IMR-90 (cell line): ENCODE measurements at regions not wholly inside any gene's neighbourhood (a gene's known extent, or its start where the extent isn't known, plus 50 kb on each side); places are given as distances from the start of the nearest gene placed in this dataset.

ENCODE experiments used
- ATAC-seq: fragments of 200-7000 bp; cut with Tn5 transposase; 2 replicates; pipeline ENCODE4 v1.9.1; 2020; ENCODE audit warnings: low read depth, mild to moderate bottlenecking, moderate library complexity
- BruUV-seq: library from RNA; stranded (reverse); fragments of 400-500 nt; replicated peaks from 2 replicates; lab custom pipeline; 2021; lab: Mats Ljungman, UMichigan
- CTCF ChIA-PET: fragments of 300-600 bp; formaldehyde crosslinking; extraction: SDS; loops from one replicate; lab custom pipeline; 2021; ENCODE audit warnings: antibody characterized with exemption; lab: Yijun Ruan, JAX
- POLR2A ChIA-PET: fragments of 300-600 bp; sonication (Branson Sonifier 250); formaldehyde crosslinking; loops from one replicate; lab custom pipeline; 2022; ENCODE audit warnings: antibody characterized with exemption; ENCODE audit not compliant: unreplicated experiment; lab: Charles Lee
- DNase-seq: peaks from one replicate; pipeline ENCODE4 v3.0.0; 2013
- H2AFZ ChIP-seq: replicated peaks from 2 replicates; pipeline ENCODE3; 2013; ENCODE audit warnings: low read length, mild to moderate bottlenecking; ENCODE audit not compliant: poor library complexity
- H2AK5ac ChIP-seq: 2 replicates; pipeline ENCODE4 v1.6.1; 2013; ENCODE audit warnings: low read depth, low read length, inconsistent platforms
- H2AK9ac ChIP-seq: replicated peaks from 2 replicates; pipeline ENCODE3; 2013; ENCODE audit warnings: mild to moderate bottlenecking, low read depth, low read length, moderate library complexity; ENCODE audit not compliant: poor library complexity
- H2BK120ac ChIP-seq: 2 replicates; pipeline ENCODE4 v1.6.1; 2013; ENCODE audit warnings: low read depth, low read length, inconsistent platforms
- H2BK15ac ChIP-seq: 3 replicates; pipeline ENCODE4 v1.6.1; 2013; ENCODE audit warnings: low read depth, low read length, inconsistent platforms
- H2BK20ac ChIP-seq: 2 replicates; pipeline ENCODE4 v1.6.1; 2013; ENCODE audit warnings: low read depth, mild to moderate bottlenecking, inconsistent platforms, low read length, moderate library complexity
- H2BK5ac ChIP-seq: 2 replicates; pipeline ENCODE4 v1.6.1; 2013; ENCODE audit warnings: mild to moderate bottlenecking, low read depth, low read length, inconsistent platforms; ENCODE audit not compliant: poor library complexity, severe bottlenecking
- H3K14ac ChIP-seq: replicated peaks from 2 replicates; pipeline ENCODE4 v1.6.1; 2013; ENCODE audit warnings: low read depth, low read length, inconsistent platforms
- H3K18ac ChIP-seq: 2 replicates; pipeline ENCODE4 v1.6.1; 2013; ENCODE audit warnings: low read depth, low read length, control low read depth
- H3K23ac ChIP-seq: 2 replicates; pipeline ENCODE4 v1.6.1; 2013; ENCODE audit warnings: low read depth, low read length, inconsistent platforms
- H3K27ac ChIP-seq: 2 replicates; pipeline ENCODE4 v1.5.1; 2013; ENCODE audit warnings: mild to moderate bottlenecking, control low read depth, low read length; ENCODE audit not compliant: insufficient read depth
- H3K27me3 ChIP-seq: 2 replicates; pipeline ENCODE4 v1.6.1; 2013; ENCODE audit warnings: low read length; ENCODE audit not compliant: control insufficient read depth, insufficient read depth
- H3K36me3 ChIP-seq: 2 replicates; pipeline ENCODE4 v1.6.1; 2013; ENCODE audit warnings: low read length, mixed read lengths; ENCODE audit not compliant: control insufficient read depth, insufficient read depth
- H3K4ac ChIP-seq: 2 replicates; pipeline ENCODE4 v1.6.1; 2013; ENCODE audit warnings: low read depth, low read length, inconsistent platforms
- H3K4me1 ChIP-seq: 2 replicates; pipeline ENCODE4 v1.6.1; 2013; ENCODE audit warnings: low read length, mixed read lengths; ENCODE audit not compliant: control insufficient read depth, insufficient read depth
- H3K4me2 ChIP-seq: 2 replicates; pipeline ENCODE4 v1.6.1; 2013; ENCODE audit warnings: low read depth, mild to moderate bottlenecking, control low read depth, low read length, moderate library complexity
- H3K4me3 ChIP-seq: 2 replicates; pipeline ENCODE4 v1.5.1; 2013; ENCODE audit warnings: low read depth, mild to moderate bottlenecking, control low read depth, low read length, moderate library complexity; ENCODE audit not compliant: insufficient read depth
- H3K56ac ChIP-seq: 2 replicates; pipeline ENCODE4 v1.6.1; 2013; ENCODE audit warnings: low read length, inconsistent platforms; ENCODE audit not compliant: insufficient read depth; ENCODE audit errors: extremely low read depth
- H3K79me1 ChIP-seq, 2 experiments: 2 replicates each; pipeline ENCODE4 v1.6.1; 2013; ENCODE audit warnings: low read length in 2 of 2, inconsistent platforms in 1 of 2, low read depth in 1 of 2
- H3K9ac ChIP-seq: 2 replicates; pipeline ENCODE4 v1.6.1; 2013; ENCODE audit warnings: low read depth, low read length, control low read depth
- H3K9me1 ChIP-seq: 2 replicates; pipeline ENCODE4 v1.6.1; 2013; ENCODE audit warnings: low read length, inconsistent platforms; ENCODE audit not compliant: insufficient read depth
- H3K9me3 ChIP-seq: 2 replicates; pipeline ENCODE4 v1.6.1; 2013; ENCODE audit warnings: low read length; ENCODE audit not compliant: control insufficient read depth, insufficient read depth
- H4K20me1 ChIP-seq: 2 replicates; pipeline ENCODE4 v1.6.1; 2013; ENCODE audit warnings: low read length, inconsistent platforms; ENCODE audit not compliant: insufficient read depth
- H4K5ac ChIP-seq: 2 replicates; pipeline ENCODE4 v1.6.1; 2013; ENCODE audit warnings: mild to moderate bottlenecking, low read depth, low read length, control low read depth
- H4K8ac ChIP-seq, 2 experiments: 2 replicates each; pipeline ENCODE4 v1.6.1; 2013; ENCODE audit warnings: low read depth in 2 of 2, low read length in 2 of 2, control low read depth in 1 of 2, inconsistent platforms in 1 of 2
- H4K91ac ChIP-seq: 2 replicates; pipeline ENCODE4 v1.6.1; 2013; ENCODE audit warnings: low read depth, low read length, inconsistent platforms; ENCODE audit not compliant: insufficient read depth
- BHLHE40 ChIP-seq: fragments of 150-350 bp; IDR thresholded peaks from 2 replicates; pipeline ENCODE4 v1.6.1; 2016; ENCODE audit warnings: mild to moderate bottlenecking, low read depth, low read length
- CEBPB ChIP-seq: IDR thresholded peaks from 2 replicates; pipeline ENCODE4 v1.6.1; 2012; ENCODE audit warnings: low read depth, low read length, improper control_type of control experiment
- ELK1 ChIP-seq: fragments of 150-350 bp; IDR thresholded peaks from 2 replicates; pipeline ENCODE4 v1.6.1; 2016; ENCODE audit warnings: low read depth, mild to moderate bottlenecking, low read length, moderate library complexity, borderline replicate concordance
- FOS ChIP-seq: fragments of 150-350 bp; IDR thresholded peaks from 2 replicates; pipeline ENCODE4 v1.6.1; 2016; ENCODE audit warnings: low read depth, low read length
- MAFK ChIP-seq: IDR thresholded peaks from 2 replicates; pipeline ENCODE4 v1.6.1; 2012; ENCODE audit warnings: low read depth, low read length, improper control_type of control experiment
- MAZ ChIP-seq: IDR thresholded peaks from 2 replicates; pipeline ENCODE4 v1.6.1; 2012; ENCODE audit warnings: low read depth, mild to moderate bottlenecking, low read length, improper control_type of control experiment, moderate library complexity, borderline replicate concordance
- MXI1 ChIP-seq: IDR thresholded peaks from 2 replicates; pipeline ENCODE4 v1.6.1; 2012; ENCODE audit warnings: low read depth, mild to moderate bottlenecking, low read length, moderate library complexity, borderline replicate concordance
- NFE2L2 ChIP-seq: fragments of 150-350 bp; IDR thresholded peaks from 2 replicates; pipeline ENCODE4 v1.6.1; 2016; ENCODE audit warnings: low read depth, mild to moderate bottlenecking, low read length
- RAD21 ChIP-seq: IDR thresholded peaks from 2 replicates; pipeline ENCODE4 v1.6.1; 2012; ENCODE audit warnings: low read length, improper control_type of control experiment
- RCOR1 ChIP-seq: IDR thresholded peaks from 2 replicates; pipeline ENCODE4 v1.6.1; 2012; ENCODE audit warnings: mild to moderate bottlenecking, low read length, improper control_type of control experiment; ENCODE audit not compliant: insufficient replicate concordance
- RFX5 ChIP-seq: IDR thresholded peaks from 2 replicates; pipeline ENCODE4 v1.8.0; 2012; ENCODE audit warnings: low read depth, mild to moderate bottlenecking, low read length, moderate library complexity
- SMC3 ChIP-seq: fragments of 150-350 bp; IDR thresholded peaks from 2 replicates; pipeline ENCODE4 v1.6.1; 2016; ENCODE audit warnings: low read depth, mild to moderate bottlenecking, antibody characterized with exemption, low read length, moderate library complexity
- USF2 ChIP-seq: fragments of 150-350 bp; IDR thresholded peaks from 2 replicates; pipeline ENCODE4 v1.6.1; 2017; ENCODE audit warnings: mild to moderate bottlenecking, antibody characterized with exemption, low read length, low read depth
- WGBS, 2 experiments: methylation state at CpG; one replicate each; pipeline versions ENCODE4 v1.1.5 to v1.1.7; 2013; ENCODE audit warnings: missing lambda C conversion rate in 2 of 2; ENCODE audit not compliant: insufficient read length in 1 of 2; ENCODE audit errors: extremely low coverage in 2 of 2; 5-methylcytosine and 5-hydroxymethylcytosine counted together
- dilution Hi-C: fragments of 300-500 bp; cut with HindIII; formaldehyde crosslinking; loops from one replicate; pipeline ENCODE4 v1.14.3; 2018; ENCODE audit warnings: low sequenced_read_pairs; ENCODE audit not compliant: unreplicated experiment
- in situ Hi-C: fragments of 300-500 bp; cut with MboI; formaldehyde crosslinking; loops from 3 replicates; pipeline ENCODE4 v1.14.3; 2019; ENCODE audit warnings: low sequenced_read_pairs, inconsistent platforms, mixed read lengths
- intact Hi-C: fragments of 100-400 bp; cut with micrococcal nuclease; formaldehyde crosslinking; loops from 2 replicates; pipeline ENCODE4 v1.10.0; 2022
- TF ChIP-seq, protein P1 (sequence below): conservative IDR thresholded peaks from 2 replicates; pipeline ENCODE4 v1.5.1; 2012; ENCODE audit warnings: mild to moderate bottlenecking, low read depth, low read length, improper control_type of control experiment

DNA sequence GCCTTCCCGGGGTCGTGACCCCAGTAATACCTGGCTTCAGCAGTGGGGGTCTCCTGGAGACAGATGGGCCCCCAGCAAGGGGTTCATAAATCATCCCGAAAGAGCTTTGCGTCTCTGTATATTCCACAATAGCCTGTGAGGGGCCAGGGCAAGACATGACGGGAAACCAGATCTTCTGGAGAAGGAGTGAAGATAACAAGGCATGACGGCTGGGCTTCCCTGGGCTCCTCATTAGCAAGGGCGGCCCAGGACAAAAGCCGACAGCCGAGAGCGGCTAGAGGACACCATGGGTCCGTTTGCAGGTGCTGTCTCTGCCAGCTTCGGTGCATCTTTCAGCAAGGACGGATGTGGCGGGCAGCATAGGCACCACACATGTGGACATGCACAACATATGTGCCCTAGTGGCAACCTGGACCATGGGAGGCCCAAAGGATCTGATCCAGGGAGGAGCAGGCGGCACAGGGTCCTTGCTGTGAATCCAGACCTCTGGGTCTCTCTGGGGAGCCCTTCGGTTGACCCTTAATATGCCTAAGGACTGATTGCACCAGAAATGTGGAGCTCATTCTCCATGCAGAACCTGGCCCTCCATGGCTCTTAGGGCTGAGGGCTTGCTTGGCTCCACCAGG is 136.9 kb upstream of the FOXF1 start:
- H3K23ac ChIP-seq, result no peak overlapping the region
- CTCF ChIA-PET, result no interaction called here
- H3K4ac ChIP-seq, result no peak overlapping the region
- H3K27me3 ChIP-seq, result no peaks in the 10 kb centered on the region
- H2BK5ac ChIP-seq, result no peak overlapping the region
- H3K4me1 ChIP-seq, result peaks cover 9% of the 10 kb centered on the region
- no peak overlapping the region for H3K27ac ChIP-seq
- no TSS peak for BruUV-seq
- H3K79me1 ChIP-seq, result no peaks in the 10 kb centered on the region; a peak in 1 of 4 replicates
- intact Hi-C loops (no loop called here), in situ Hi-C loops (no loop called here), dilution Hi-C loops (no loop called here)
- H3K4me2 ChIP-seq, result no peak overlapping the region
- H2BK120ac ChIP-seq, result peak overlapping the region; percentile 22; the same call in 1 of the 2 replicates
- no peak overlapping the region for H2AFZ ChIP-seq
- no peaks in the 10 kb centered on the region for H3K36me3 ChIP-seq
- H3K9ac ChIP-seq, result no peak overlapping the region
- H4K5ac ChIP-seq, result no peak overlapping the region
- H4K8ac ChIP-seq, result no peak overlapping the region
- no peak for TF ChIP-seq FOS
- no peak for TF ChIP-seq RCOR1
- no peak for TF ChIP-seq MAZ
- TF ChIP-seq RAD21, result no peak
- TF ChIP-seq, protein P1, sequence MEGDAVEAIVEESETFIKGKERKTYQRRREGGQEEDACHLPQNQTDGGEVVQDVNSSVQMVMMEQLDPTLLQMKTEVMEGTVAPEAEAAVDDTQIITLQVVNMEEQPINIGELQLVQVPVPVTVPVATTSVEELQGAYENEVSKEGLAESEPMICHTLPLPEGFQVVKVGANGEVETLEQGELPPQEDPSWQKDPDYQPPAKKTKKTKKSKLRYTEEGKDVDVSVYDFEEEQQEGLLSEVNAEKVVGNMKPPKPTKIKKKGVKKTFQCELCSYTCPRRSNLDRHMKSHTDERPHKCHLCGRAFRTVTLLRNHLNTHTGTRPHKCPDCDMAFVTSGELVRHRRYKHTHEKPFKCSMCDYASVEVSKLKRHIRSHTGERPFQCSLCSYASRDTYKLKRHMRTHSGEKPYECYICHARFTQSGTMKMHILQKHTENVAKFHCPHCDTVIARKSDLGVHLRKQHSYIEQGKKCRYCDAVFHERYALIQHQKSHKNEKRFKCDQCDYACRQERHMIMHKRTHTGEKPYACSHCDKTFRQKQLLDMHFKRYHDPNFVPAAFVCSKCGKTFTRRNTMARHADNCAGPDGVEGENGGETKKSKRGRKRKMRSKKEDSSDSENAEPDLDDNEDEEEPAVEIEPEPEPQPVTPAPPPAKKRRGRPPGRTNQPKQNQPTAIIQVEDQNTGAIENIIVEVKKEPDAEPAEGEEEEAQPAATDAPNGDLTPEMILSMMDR, result no peak
- no peak for TF ChIP-seq USF2
- no peak for TF ChIP-seq MXI1
- TF ChIP-seq NFE2L2, result no peak
- TF ChIP-seq SMC3, result no peak
- TF ChIP-seq CEBPB, result no peak
- no peak for TF ChIP-seq ELK1
- TF ChIP-seq RFX5, result no peak
- no peak for TF ChIP-seq BHLHE40
- TF ChIP-seq MAFK, result no peak
- no peak for ATAC-seq
- DNase-seq, result no peak
- no peak overlapping the region for H3K56ac ChIP-seq
- H3K18ac ChIP-seq, result no peak overlapping the region
- H2BK20ac ChIP-seq, result peak overlapping the region; percentile 17
- H2AK9ac ChIP-seq, result peak overlapping the region; percentile 21
- WGBS, 2 experiments, result 92% methylated on average over 12 of the region's 16 CpGs; no CpG with 5 or more reads in 1 of the 2 experiments
- POLR2A ChIA-PET, result interaction anchor here (0.6 kb wide), 1 partner anchor 137 kb away, joined by 4 read pairs; no protein-coding TSS in a partner anchor
- H4K20me1 ChIP-seq, result no peaks in the 10 kb centered on the region
- peaks cover 5% of the 10 kb centered on the region; the same call in 1 of the 2 replicates for H3K9me3 ChIP-seq
- H3K4me3 ChIP-seq, result no peak overlapping the region
- peaks cover 3% of the 10 kb centered on the region; the same call in 1 of the 2 replicates for H3K9me1 ChIP-seq
- H4K91ac ChIP-seq, result peak overlapping the region; percentile 33; the same call in 1 of the 2 replicates
- H3K14ac ChIP-seq, result no peak overlapping the region
- H2AK5ac ChIP-seq, result peak overlapping the region; percentile 86
- no peak overlapping the region for H2BK15ac ChIP-seq
